ENCODE measurements at regions not wholly inside any gene's neighbourhood (a gene's known extent, or its start where the extent isn't known, plus 50 kb on each side); places are given as distances from the start of the nearest gene placed in this dataset.

DNA sequence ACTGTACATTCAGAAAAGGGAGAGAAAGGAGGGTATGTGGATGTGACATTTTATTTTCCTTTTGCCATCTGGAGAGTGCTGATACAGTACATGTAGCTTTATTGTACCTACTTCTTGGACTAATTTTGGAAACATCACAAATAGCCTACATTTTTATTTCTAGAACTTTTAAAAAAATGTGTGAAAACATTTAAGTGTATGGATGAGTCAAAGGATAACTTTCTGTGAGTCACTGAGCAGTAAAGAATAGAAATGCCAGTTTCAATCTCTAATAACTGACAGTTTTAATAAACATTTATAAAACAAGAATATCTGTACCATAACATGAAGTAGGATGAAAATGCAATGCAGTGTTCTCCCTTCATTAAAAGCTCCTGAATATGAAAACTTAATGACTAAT lies 374.4 kb upstream of the NWD2 start:
- intact Hi-C loops (cut with DNase I), result no loop called here
- no peak for DNase-seq

DNA sequence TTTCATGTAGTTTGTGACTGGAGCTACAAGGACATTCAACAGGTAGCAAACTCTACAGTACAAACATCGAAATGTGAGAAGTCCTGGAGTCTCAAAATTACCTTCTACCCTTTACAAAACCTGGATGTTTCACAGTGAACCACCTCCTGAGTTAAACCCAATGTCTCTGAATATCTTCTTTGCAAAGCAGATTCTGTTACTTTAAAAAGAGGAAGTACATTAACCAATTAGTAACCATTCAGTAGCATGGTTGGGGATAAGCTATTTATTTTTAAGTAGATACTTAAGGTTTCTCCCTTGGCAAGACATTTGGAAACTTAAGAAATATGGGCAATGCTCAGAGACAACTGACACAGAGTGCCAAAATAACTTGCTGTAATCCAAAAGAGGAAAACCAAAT lies 371.9 kb upstream of the NWD2 start:
- intact Hi-C loops (cut with DNase I), result no loop called here
- no peak for DNase-seq

DNA sequence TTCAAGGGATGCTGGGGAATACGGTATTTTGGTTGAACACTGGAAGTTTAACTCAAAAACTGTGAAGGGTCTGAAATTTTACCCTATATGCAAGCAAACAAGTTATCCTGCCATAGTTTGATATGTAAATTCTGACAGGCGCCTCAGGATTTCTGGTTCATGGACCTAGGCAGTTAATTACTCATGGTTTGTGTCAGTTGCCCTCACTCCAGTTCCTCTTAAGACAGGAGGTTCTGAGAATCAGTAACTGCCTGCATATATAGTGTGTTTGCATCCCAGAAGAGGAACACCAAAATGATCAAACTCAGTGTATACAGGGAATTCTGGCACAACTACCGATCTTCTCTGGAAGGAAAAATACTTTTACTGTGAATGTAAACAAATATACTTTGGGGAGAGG lies 360.4 kb upstream of the NWD2 start:
- intact Hi-C loops (cut with DNase I), result no loop called here
- DNase-seq, result no peak

DNA sequence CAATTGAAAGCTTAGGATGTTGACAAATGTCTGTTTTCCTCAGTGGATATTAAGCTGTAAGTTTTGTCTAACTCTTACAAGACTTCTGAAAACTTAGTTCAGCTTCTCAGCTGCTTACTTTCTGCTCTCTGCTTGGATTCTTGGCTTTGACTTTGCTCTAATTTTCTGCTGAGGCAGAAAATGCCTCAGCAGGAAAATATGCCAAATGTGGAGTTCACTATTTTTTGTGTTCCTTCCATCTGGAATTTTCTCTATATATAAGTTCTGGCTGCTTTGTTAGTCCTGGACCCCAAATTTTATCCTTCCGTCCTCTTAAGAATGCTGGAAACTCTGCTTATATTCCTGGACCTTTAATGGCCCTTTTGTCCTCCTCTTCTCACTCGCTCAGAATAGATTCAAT lies 352.6 kb upstream of the NWD2 start:
- intact Hi-C loops (cut with DNase I), result no loop called here
- no peak for DNase-seq

DNA sequence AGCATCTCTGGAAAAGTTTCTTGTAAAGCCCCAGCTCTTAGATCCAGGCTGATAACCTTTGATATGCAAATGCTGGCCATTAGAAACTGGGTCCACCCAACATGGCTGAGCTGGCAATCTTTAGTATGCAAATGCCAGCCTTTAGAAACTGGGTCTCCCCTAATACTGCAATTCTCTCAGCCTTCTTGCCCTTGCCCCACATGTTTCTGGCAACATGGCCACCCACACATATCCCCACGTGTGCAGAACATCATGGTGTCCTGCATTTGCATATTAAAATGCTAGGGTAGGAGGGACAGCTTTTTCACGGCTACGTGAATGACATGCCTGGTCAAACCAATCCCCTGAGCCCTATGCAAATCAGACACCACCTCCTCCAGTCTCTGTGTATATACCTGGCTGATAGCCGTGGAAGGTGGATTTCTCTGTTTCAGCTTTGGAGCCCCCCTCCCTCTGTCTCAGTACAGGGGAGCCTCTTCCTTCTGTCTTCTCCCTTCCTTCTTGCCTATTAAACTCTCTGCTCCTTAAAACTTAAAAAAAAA lies 344.0 kb upstream of the NWD2 start:
- DNase-seq, result no peak
- intact Hi-C loops (cut with DNase I), result no loop called here

DNA sequence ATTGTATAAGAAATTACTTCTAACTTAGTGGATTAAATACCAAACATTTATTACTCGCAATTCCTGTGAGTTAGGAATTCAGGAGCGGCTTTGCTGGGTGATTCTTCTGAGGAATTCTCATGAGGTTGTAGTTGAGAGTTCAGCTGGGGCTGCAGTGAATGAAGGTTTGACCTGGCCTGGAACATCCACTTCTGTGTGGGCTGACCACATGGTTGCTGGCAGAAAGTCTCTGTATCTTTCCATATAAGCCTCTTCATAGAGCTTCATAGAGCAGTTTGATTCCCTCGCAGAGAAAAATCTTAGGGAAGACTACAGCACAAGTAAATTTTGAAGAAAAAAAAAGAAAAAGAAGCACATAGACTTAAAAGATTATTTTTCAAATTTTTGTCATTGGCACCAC lies 339.7 kb upstream of the NWD2 start:
- intact Hi-C loops (cut with DNase I), result no loop called here
- no peak for DNase-seq

DNA sequence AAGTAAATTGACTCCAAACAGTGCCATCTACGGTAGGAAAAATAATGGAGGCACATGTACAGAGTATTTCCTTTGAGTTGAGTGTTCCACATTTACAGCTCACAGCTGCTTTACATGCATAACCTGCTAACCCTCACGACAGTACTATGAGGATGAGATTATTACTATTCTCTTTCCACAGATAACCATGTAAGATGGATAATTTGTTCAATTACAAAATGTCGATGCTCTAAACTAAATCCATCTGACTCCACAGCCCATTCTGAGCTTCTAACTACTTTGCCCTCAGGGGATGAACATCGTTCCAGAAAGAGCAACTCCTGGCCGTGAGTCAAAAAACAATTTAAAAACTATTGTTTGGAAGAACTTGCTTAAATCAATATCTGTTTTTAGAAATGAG lies 330.4 kb upstream of the NWD2 start:
- DNase-seq, result no peak
- intact Hi-C loops (cut with DNase I), result no loop called here

DNA sequence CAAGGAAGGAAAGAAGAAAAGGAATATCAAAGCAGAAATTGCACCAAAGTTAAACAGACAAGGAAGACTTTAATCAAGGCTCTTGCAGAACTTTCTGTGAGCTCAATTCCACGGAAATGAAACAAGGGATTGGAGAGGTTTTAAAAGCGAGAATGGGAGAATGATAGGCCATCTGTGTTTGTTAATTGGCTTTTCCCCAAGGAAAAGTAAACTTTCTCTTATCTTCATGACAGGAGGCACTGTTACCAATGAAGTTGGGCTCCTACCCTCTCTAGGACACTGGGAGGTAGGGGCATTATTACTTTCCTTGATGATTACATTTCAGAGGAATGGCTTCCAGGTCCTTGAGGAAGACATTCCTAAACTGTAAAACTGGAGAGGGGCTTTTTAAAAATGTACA lies 328.8 kb upstream of the NWD2 start:
- no peak for DNase-seq
- intact Hi-C loops (cut with DNase I), result no loop called here

DNA sequence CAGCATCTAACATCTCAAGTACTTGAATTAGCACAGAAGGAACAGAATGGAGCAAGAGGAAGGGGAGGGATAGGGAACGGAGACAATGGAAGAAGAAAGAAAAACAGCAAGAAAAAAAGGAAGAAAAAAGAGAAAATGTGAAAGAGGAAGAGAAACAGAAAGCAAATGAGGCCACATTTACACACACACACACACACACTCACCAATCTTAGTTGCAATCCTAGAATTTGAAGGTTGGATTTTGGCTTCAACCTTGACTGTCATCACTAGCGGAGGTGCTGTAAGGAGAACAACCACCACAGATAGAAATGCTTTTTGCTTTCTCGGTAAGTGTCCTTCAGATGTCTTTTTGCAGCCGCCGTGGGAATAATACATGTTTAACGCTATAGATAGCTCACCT lies 327.1 kb upstream of the NWD2 start:
- intact Hi-C loops (cut with DNase I), result no loop called here
- DNase-seq, result no peak

DNA sequence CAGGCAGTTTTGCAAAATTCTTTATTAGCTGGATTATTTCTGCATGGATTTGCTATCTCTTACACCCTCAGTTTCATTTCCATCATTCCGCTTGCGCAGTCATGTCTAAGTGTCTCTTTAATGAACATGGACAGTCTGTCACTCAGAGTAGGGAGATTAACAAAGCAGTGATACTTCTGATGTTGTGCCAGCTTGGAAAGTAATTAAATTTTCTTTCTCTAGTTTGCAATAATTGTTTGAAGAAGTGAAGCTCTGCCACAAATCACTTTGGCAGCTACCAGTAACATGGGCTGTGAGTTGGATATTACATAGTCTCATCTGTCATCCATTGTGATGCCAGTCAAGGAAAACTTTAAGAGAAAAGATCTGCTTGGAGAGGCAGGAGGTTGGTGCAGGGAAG lies 324.8 kb upstream of the NWD2 start:
- no peak for DNase-seq
- intact Hi-C loops (cut with DNase I), result no loop called here

DNA sequence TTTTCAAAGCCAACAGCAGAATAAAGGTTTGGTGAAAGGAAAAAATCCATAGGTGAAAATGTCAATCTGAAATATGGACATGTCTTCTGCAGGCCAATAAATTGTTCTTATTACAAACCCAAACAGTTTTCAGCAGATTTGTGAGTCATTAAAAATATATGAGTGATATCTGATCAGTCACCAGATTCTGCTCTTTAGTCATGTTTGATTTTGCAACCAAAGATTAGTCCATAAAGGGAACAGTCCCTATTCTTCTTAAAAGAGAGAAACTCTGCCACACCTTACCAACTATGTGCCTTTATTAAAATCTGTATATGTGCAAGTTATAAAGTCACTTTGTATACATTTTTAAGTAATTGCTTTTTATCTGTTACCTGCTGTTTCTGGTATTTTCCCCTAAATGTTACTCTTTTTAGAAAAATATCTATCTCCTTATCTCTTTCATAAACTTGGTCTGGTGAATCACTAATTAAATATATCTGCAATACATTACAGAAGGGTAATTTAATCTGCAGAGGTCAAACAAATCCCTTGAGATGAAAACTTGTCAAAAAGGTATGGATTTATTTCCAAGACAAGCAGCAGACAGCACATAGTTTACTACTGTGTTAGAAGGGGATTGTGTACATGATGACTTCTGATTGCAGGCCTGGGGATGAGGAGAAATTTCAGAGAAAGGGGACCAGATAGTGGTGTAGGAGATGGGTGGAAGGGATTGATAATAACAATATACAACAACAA lies 322.9 kb upstream of the NWD2 start:
- no peak for DNase-seq

DNA sequence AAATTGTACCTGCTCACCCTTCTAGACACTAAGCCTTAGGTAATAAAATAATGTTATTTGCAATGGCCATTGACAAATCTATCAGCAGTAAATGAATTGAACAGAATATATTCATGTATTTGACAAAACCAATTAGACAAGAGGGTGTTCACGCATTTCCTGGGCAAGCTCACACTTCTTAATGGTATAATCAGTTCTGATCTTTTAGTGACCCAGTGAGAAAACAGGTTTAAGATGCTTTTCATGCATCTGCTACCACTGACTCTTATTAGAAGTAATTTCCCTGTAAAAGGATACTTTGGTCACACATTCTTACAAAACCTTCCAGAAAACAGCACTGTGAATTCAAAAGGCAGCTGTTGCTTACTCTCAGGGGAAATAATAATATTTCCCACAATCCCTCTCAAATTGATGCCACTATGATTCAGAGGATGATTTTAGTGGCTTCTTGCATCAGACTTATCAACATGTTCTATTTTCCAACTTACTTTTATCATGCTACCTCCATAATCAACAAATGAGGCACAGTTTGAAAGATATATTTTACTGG lies 313.9 kb upstream of the NWD2 start:
- intact Hi-C loops (cut with DNase I), result no loop called here

More for the DNA sequence above, 322.9 kb upstream of the NWD2 start:
- intact Hi-C loops (cut with DNase I), result no loop called here

DNA sequence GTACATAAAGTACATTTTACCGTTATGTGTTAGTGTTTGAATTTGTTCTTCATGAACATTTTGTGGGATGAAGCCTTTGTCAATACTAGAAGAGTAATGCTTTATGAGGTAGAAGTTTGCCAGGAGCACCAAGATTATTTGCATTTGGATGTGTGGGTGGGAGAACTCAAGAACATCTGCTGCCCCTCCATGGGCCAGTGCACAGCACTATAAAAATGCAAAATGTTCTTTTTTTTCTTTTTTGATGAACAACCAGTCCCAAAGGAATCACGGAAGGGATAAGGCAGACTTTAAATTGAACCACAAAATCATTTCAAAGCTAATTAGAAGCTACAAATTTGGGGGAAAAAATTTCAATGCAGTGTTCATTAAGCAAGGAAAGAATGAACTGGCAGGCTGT lies 300.3 kb upstream of the NWD2 start:
- intact Hi-C loops (cut with DNase I), result no loop called here
- DNase-seq, result no peak

More for the DNA sequence above, 313.9 kb upstream of the NWD2 start:
- no peak for DNase-seq

DNA sequence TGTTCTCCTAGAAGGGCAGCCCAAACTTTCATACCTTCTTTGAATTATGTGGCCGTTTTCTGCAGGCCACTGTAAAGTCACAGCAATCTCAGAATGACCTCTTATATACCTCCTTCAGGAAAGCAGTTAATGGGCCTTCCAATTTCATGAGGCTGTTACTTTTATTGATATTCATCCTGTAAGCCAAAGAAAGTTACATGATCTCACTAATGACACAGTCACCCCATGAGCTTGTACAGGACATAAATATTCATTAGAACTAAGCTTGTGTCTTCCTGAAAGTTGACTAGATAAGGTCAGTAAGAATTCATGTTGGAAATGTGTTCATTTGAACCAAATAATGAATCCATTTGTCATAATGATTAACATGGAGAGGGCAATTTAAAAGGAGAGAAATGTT lies 283.1 kb upstream of the NWD2 start:
- intact Hi-C loops (cut with DNase I), result no loop called here
- no peak for DNase-seq

DNA sequence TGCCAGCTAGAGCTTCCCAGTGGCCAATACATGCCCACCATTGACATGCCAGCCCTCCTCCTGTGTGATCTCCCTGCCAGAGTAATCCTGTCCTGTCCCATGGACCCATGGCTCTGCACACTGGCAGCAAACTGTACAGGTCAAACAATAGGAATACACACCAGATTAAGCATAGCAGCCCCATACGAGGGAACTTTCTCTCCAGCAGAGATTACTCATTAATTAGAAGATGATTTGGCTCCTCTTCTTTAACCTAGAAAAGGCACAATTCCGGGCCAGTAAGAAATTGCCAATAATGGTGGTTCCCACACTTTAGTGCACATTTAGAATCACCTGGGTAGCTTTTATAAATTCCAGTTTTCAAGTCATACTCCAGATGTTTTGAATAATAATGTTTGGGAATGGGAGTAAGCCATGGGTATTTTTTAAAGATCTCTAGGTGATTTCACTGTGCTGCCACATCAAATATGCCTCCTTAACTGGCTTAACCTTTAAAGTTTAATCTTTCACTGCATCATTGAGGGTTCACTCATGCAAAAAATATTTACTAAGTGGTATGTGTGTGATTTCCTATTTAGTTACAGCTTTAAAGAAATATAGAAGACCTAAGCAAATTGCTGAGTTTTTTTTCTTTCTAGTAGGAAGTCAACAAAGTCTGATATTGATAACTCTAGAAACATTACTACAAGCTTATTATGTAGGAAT lies 277.6 kb upstream of the NWD2 start:
- intact Hi-C loops (cut with DNase I), result no loop called here
- DNase-seq, result no peak

DNA sequence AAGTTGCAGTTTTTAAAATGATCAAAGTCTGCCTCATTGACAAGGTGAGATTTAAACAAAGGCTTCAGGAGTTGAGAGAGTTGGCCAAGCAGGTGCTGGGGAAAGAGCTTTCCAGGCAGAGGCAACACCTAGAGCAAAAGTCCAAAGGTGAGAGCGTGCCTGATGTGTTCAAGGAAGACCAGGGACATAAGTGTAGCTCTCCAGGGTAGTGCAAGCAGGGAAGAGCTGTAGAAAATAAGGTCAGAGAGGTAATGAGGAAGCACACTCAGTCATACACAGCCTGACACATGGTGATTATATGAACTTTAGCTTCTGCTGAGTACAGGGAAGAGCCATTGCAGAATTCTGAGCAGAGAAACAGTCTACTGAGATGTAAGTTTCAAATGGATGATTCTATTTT lies 265.0 kb upstream of the NWD2 start:
- intact Hi-C loops (cut with DNase I), result no loop called here
- no peak for DNase-seq

DNA sequence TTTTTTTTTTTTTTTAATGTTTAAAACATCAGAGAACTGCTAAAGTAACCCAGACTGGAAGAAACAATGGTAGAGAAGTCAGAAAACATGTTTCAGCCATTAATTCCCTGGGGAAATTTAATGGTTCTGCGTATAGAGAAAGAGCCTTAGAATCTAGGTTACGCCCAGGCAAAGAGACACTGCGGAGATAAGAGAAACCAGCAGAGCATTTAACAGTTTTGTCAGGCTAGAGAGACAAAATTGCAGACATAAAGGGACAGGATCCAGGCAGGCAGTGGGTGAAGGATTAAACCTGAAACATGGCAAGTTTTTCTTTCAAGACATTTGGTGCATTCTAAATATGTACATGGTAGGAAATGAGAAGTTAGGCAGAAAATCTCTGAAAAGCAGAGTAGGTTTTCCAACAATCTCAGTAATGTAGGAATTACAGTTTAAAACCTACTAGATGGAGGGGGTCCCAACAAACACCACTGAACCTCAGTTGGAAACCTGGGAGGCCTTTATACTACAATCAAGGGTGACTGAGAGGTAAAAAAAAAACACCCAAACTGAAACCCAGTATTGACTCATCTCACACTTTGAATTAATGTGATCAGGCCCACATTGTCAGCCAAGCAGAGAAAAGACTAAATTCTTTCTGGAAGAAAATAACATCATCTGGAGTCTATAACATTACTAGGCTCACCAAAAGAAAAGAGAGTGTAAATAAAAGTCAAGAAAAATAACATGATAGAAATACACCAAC lies 254.2 kb upstream of the NWD2 start:
- no peak for DNase-seq
- intact Hi-C loops (cut with DNase I), result no loop called here

DNA sequence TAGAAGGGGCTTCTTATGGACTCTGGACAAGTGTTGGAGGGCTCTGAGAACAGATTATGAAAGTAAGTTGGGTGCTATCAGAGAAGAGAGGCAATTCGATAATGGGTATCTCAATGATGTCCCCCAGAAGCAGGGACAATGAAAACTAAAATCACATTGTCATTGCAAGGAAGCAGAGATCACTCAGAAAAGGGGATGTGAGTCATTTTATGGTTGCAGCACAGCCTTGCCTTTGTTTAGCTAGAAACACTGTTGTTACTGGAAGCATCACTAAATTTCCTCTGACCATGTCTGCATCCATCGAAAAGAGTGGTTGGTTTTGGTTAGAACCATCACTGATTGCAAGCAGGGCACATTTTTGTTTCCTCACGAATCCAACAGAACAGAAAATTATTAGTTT lies 246.8 kb upstream of the NWD2 start:
- DNase-seq, result no peak
- intact Hi-C loops (cut with DNase I), result no loop called here

DNA sequence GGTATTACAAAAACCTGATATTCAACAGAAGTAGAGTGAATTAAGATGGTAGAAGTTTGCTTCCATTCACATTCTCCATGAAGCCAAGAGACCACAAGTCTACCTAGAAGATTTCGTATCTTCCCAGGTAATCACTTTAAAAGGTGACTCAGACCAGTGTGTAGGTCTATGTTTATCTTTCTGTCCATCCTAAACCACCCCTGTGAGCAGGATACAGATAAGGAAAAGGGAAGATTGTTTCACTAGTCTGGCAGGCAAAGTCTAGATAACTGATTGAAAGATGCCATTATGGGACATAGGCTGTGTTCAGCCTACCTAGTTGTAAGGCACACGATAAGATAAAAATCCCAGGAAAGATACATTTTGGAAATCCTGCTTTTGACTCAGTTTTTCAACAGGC lies 244.3 kb upstream of the NWD2 start:
- no peak for DNase-seq
- intact Hi-C loops (cut with DNase I), result no loop called here

Data from head of caudate nucleus (tissue), 42 donors.